ENCODE measurements at regions not wholly inside any gene's neighbourhood (a gene's known extent, or its start where the extent isn't known, plus 50 kb on each side); places are given as distances from the start of the nearest gene placed in this dataset.

DNA sequence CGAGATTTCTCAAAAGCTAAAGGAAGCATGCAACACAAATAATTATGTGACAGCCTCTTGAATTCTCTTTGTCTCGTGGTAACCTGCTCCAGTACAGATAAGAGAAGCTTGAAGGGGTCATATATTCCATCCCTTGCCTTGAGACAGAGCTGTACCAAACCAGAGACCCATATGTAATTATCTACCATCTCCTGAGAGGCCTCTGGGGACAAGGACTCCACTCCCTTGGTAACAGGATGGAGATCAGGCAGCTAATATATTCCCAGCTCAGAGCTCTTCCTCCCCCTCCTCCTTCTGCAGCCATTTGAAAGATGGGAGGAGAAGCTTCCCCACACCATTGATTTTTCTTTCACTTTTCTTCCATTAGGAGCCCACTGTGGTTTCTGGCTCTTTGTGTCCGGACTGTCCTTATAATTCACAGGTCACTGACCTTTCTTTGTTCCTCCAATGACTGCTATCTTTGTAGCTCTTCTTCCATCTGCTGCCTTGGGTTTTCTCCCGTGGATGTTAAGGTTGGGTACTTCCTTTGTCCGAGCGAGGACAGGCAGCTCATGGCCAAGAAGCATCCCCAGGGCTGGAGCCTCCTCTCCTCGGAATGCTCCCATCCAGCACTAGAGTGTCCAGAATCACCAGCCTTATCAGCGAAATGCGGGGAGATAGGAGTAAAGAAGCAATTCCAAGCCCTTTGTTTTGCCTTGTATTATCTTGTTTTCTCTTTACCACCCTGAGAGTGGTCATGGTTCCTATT is 51.4 kb upstream of the CALM2 start:
- intact Hi-C loops (cut with micrococcal nuclease): loop anchor here (2.0 kb wide), 1 partner anchor 41 kb away; no protein-coding TSS in a partner anchor
- in situ Hi-C loops (cut with MboI; ENCODE audit: low sequenced_read_pairs): no loop called here
- H3K14ac ChIP-seq (replicated peaks; ENCODE audit: low read depth, low read length): 0 out of 2 replicates have a peak overlapping the region, but pooled peaks have one; percentile 4

More for the DNA sequence above, 51.4 kb upstream of the CALM2 start:
- ATAC-seq (ENCODE audit: low read depth) (no peak), DNase-seq (no peak)
- no peak overlapping the region for H2AFZ ChIP-seq (replicated peaks; ENCODE audit: low read length, poor library complexity)
- H3K9me1 ChIP-seq (ENCODE audit: insufficient read depth, low read length): peaks cover 18% of the 10 kb centered on the region
- no peak overlapping the region for H3K4me3 ChIP-seq (ENCODE audit: insufficient read depth, low read depth, low read length)
- H2AK5ac ChIP-seq (ENCODE audit: low read depth, low read length): peak overlapping the region; percentile 51
- peak overlapping the region; percentile 46; the same call in 1 of the 2 replicates for H3K4ac ChIP-seq (ENCODE audit: low read depth, low read length)
- TF ChIP-seq SMC3 (IDR thresholded peaks at IDR 0.05; ENCODE audit: low read depth, low read length) (no peak), CHD1 (IDR thresholded peaks at IDR 0.05; ENCODE audit: low read depth, low read length) (no peak), CEBPB (IDR thresholded peaks at IDR 0.05; ENCODE audit: low read depth, low read length) (no peak), RCOR1 (IDR thresholded peaks at IDR 0.05; ENCODE audit: insufficient replicate concordance, low read length) (no peak), RAD21 (IDR thresholded peaks at IDR 0.05; ENCODE audit: low read length) (no peak), RFX5 (IDR thresholded peaks at IDR 0.05; ENCODE audit: low read depth, low read length) (no peak)
- TF ChIP-seq, protein P1, sequence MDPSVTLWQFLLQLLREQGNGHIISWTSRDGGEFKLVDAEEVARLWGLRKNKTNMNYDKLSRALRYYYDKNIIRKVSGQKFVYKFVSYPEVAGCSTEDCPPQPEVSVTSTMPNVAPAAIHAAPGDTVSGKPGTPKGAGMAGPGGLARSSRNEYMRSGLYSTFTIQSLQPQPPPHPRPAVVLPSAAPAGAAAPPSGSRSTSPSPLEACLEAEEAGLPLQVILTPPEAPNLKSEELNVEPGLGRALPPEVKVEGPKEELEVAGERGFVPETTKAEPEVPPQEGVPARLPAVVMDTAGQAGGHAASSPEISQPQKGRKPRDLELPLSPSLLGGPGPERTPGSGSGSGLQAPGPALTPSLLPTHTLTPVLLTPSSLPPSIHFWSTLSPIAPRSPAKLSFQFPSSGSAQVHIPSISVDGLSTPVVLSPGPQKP (IDR thresholded peaks at IDR 0.05; ENCODE audit: borderline replicate concordance, low read depth, low read length): no peak
- H2BK15ac ChIP-seq (ENCODE audit: low read depth, low read length): peak overlapping the region; percentile 42; the same call in 1 of the 3 replicates
- H3K79me1 ChIP-seq (ENCODE audit: low read depth in 1 of 2, low read length in 2 of 2): peaks cover 0 to 18% of the 10 kb centered on the region in 2 experiments; a peak in 2 of 4 replicates
- no peak overlapping the region for H3K18ac ChIP-seq (ENCODE audit: low read depth, low read length)
- no TSS peak for BruUV-seq (replicated peaks)
- peak overlapping the region in 1 of 2 experiments; percentile 17; a peak in 2 of 4 replicates for H4K8ac ChIP-seq (ENCODE audit: low read depth in 2 of 2, low read length in 2 of 2)
- H2AK9ac ChIP-seq (replicated peaks; ENCODE audit: low read depth, low read length, poor library complexity): no peak overlapping the region
- ChIA-PET CTCF (interaction anchor here (1.3 kb wide), 1 partner anchor 11 kb away, joined by 3 read pairs; no protein-coding TSS in a partner anchor), POLR2A (ENCODE audit: unreplicated experiment) (interaction anchor here (0.6 kb wide), 1 partner anchor 449 kb away, joined by 3 read pairs; no protein-coding TSS in a partner anchor)
- H4K5ac ChIP-seq (ENCODE audit: low read depth, low read length): no peak overlapping the region
- H3K27ac ChIP-seq (ENCODE audit: insufficient read depth, low read length): no peak overlapping the region
- no peaks in the 10 kb centered on the region for H3K36me3 ChIP-seq (ENCODE audit: control insufficient read depth, insufficient read depth, low read length)
- H3K9me3 ChIP-seq (ENCODE audit: control insufficient read depth, insufficient read depth, low read length): no peaks in the 10 kb centered on the region
- no peaks in the 10 kb centered on the region for H3K27me3 ChIP-seq (ENCODE audit: control insufficient read depth, insufficient read depth, low read length)
- H2BK120ac ChIP-seq (ENCODE audit: low read depth, low read length): peak overlapping the region; percentile 25
- WGBS, 2 experiments (ENCODE audit: extremely low coverage in 2 of 2, insufficient read length in 1 of 2): 83% methylated on average over 3 of the region's 9 CpGs; no CpG with 5 or more reads in 1 of the 2 experiments
- H3K56ac ChIP-seq (ENCODE audit: extremely low read depth, insufficient read depth, low read length): no peak overlapping the region
- H4K20me1 ChIP-seq (ENCODE audit: insufficient read depth, low read length): no peaks in the 10 kb centered on the region
- peak overlapping the region; percentile 46 for H4K91ac ChIP-seq (ENCODE audit: insufficient read depth, low read depth, low read length)
- H3K4me1 ChIP-seq (ENCODE audit: control insufficient read depth, insufficient read depth, low read length): peaks cover 26% of the 10 kb centered on the region
- H3K23ac ChIP-seq (ENCODE audit: low read depth, low read length): peak overlapping the region; percentile 62; the same call in 1 of the 2 replicates
- no peak overlapping the region for H3K9ac ChIP-seq (ENCODE audit: low read depth, low read length)
- dilution Hi-C loops (cut with HindIII; ENCODE audit: low sequenced_read_pairs, unreplicated experiment): no loop called here
- H2BK5ac ChIP-seq (ENCODE audit: low read depth, low read length, poor library complexity, severe bottlenecking): no peak overlapping the region
- H3K4me2 ChIP-seq (ENCODE audit: low read depth, low read length): no peak overlapping the region
- H2BK20ac ChIP-seq (ENCODE audit: low read depth, low read length): peak overlapping the region; percentile 39

All from IMR-90 (cell line).